HG02973 (cell line): ENCODE measurements at regions not wholly inside any gene's neighbourhood (a gene's known extent, or its start where the extent isn't known, plus 50 kb on each side); places are given as distances from the start of the nearest gene placed in this dataset.
"Not testable (repeated sequence)": the region's sequence is repeated elsewhere in the genome, so short reads cannot be mapped to it uniquely, and the experiment has no call there.

Experiments
- ATAC-seq: cut with Tn5 transposase; IDR thresholded peaks from one replicate; pipeline ENCODE4 v1.9.1; 2021; ENCODE audit warnings: moderate library complexity; ENCODE audit not compliant: unreplicated experiment

DNA sequence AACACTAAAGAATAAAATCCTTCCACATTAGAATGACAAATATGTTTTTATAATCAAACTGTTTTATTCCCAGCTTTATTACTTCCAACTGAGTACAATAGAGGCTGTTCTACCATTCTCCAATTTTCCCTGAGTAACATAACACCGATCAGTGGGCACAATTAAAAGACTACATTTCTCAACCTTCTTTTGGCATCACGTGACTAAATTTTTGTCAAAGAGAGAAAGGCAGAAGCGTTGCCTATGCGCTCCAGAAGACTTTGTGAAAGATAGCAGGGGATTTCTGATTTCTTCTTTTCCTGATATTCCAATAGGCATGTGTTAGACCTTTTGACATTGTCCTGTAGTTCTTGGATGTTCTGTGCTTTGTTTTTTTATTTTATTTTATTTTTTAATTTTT, 1705.6 kb upstream of the PCDH7 start:
- no peak for ATAC-seq

DNA sequence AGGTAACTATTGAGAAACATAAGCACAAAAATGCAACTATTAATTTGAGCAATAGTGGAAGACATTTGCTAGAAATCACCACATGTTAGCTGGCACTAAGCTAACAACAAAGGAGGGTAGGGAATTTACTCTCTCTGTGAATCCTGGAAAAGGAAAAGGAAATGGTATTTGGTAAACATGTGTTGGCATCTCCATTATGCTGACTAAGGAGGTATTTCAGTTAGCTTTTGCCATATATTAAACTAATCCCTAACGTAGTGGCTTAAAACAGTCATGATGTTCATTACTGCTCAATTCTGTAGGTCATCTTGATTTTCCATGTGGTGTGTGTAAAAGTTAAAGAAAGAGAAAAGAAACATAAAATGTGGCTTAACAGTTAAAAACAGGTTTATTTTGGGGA, 1686.5 kb upstream of the PCDH7 start:
- no peak for ATAC-seq

- ATAC-seq: no peak
Observed at GRCh38 chr4:29037501-29037900, 1682.7 kb upstream of the PCDH7 start.

- no peak for ATAC-seq
Observed at GRCh38 chr4:29043411-29043810, 1676.8 kb upstream of the PCDH7 start.

GRCh38 chr4:29046186-29046585, 1674.0 kb upstream of the PCDH7 start:
- ATAC-seq: no peak

- no peak for ATAC-seq
Observed at GRCh38 chr4:29046781-29047180, 1673.4 kb upstream of the PCDH7 start.

DNA sequence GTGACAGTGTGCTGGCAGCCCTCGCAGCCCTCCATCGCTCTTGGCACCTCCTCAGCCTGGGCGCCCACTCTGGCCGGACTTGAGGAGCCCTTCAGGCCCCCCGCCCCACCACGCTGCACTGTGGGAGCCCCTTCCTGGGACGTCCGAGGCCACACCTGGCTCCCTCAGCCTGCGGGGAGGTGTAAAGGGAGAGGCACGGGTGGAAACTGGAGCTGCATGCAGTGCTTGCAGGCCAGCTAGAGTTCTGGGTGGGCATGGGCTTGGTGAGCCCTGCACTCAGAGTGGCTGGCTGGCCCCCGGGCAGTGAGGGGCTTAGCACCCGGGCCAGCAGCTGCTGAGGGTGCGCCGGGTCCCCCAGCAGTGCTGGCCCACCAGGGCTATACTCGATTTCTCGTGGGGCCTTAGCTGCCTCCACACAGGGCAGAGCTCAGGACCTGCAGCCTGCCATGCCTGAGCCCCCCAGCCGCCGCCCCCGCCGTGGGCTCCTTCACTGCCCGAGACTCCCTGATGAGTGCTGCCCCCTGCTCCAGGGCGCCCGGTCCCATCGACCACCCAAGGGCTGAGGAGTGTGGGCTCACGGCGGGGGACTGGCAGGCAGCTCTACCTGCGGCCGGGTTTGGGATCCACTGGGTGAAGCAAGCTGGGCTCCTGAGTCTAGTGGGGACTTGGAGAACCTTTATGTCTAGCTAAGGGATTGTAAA, 1672.7 kb upstream of the PCDH7 start:
- no peak for ATAC-seq

DNA sequence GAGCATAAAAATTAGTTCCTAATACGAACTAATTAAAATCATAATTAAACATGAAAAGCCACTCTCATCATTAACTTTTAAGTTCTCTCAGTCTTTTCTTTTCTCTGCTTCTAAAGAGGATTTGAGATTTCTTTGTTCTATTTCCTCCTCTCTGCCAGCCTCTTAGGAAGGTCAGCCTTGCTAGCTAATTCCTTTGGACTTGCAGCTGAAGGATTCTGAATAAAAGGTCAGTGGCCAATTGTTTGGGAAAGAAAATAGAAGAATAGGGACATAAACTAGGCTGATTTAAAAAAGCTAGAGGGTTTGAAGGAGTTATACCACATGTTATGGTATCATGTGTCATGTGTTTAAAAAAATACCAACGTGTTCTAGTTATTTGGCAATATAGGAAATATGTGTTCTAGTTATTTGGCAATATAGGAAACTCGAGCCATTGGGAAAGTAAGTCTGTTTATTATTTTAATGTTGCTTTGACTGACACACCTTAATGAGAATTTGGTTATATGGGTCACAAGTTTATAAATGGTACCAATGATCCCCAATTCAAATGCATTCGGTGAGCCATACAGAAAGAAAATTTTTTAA, 1668.7 kb upstream of the PCDH7 start:
- ATAC-seq: no peak

DNA sequence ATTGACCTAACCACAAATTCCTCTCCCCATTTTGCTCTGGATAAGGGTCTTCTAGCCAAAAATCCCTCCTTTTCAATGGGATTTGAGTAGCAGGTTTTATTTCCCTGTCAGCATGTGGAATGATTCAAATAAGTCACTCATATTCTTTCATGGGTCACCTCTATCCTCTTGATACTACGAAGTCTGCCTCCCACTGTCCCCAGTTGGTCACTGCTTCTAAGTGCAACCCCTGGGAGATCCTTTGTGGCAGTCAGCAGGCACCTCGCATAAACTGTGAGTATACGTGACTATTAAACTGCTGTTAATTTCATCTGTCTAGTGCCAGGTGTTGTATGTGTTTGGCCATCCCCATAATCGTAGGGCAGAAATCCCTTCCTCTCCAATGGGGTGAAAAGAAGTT, 1667.9 kb upstream of the PCDH7 start:
- no peak for ATAC-seq

DNA sequence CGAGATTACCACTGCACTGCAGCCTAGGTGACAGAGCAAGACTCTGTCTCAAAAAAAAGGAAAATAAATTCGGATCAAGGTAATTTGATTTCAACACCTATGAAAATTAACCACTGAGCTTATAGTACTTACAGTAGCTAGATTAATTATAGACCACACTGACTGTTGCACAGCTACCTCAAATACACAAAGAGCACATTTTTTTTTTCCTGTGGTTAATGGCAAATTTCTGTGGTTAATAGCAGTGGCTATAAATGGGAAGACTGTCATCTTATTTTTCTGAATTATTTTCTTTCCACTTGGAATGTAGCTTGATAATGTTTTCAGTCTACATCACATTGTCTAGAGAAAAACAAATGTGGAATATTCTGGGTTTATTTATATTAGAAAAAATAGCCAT, 1661.6 kb upstream of the PCDH7 start:
- ATAC-seq: no peak

DNA sequence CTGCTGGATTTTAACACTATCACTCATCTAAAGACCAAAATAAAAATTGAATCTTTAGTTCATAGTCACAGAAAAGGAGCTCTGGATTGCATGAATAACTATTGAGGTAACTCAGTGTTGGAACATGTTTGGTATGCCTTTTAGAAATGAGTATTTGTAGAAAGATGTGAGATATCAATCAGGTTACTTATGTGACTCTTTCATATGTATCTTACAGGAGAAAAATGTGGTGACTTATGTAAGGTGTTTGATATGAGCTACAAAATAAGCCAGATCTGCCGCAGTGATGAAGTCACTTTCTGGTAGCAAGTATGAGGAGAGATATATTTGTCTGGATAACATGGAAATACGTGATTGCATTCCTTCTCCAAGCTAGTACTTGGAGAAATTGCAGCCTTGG, 1653.3 kb upstream of the PCDH7 start:
- ATAC-seq: no peak

DNA sequence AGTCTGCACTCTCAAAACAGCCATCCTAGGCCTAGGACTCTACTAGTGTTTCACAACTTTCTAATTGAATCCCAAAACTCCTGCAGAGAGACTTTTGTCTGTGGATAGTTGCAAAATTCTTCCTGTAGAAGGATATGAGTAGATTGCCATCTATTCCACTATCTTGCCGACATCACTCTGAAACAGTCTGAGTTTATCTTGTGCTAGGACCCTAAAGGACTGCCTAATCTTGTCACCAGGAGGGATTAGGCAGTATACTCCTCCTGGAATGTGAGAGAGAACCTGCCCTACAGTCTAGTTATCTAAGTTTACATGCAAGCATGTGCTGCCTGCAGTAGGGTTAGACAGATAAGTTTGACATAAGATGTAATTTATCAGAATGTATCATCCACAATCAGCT, 1646.6 kb upstream of the PCDH7 start:
- no peak for ATAC-seq

- no peak for ATAC-seq
Observed at GRCh38 chr4:29075366-29075765, 1644.8 kb upstream of the PCDH7 start.

DNA sequence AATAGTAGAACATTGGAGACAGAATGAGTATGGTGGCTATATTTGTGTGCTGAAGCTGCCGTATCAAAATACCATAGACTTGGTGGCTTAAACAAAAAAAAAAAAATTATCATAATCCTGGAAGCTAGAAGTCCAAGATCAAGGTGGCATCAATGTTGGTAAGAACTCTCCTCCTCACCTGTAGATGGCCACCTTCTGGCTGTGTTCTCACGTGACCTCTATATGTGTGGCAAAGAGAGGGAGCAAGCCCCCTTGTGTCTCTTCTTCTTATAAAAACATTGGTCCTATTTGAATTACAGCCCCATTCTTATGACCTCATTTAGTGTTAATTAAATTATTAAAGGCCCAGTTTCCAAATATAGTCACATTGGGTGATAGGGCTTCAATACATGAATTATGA, 1640.9 kb upstream of the PCDH7 start:
- no peak for ATAC-seq

DNA sequence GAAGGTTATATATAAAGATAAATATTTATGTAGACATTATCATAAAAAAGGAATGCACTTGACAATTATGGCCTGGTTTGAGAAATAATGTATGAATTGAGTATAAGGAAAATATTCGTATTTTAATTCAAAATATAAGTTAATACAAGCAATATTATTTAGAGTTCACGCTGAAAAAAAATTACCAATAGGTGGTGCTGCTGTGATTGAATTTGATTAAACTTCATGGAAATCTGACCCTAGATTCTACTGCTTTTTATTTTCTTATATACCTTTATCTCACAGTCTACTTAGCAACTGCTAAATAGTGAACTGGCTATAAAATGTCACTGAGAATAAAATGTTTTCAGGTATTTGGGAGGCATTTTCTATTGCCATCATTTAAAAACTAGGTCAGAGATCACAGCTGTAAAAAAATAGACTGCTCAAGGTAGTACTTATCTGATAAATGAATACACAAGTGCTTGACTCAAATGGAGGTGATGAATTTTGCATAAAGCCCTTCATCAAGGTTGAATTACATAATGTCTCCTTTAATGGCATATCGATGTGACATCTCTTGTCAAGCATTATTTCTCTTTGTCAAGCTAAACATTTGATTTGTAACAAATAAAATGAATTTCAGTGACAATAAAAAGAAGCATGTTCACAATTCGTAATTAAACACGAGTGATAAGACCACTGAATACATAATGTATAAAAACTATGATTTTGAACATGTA, 1638.8 kb upstream of the PCDH7 start:
- ATAC-seq: no peak

DNA sequence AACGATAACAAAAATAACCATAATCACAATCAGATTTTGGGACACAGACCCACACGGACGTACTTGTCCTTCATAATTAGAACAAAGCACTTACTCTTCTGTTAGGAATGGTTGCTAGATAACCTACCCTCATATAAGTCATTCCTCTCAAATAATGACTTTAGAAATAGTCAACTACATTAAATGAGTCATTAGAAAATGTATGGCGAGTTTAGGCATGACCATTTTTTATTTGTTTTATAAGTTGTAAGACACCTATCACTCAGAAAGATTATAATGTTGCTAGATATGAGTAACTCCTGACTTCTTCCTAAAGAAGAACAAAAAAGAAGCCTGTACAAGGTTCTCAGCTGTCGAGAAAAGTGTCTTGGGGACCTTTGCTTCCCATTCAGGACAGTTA, 1637.5 kb upstream of the PCDH7 start:
- ATAC-seq: no peak

DNA sequence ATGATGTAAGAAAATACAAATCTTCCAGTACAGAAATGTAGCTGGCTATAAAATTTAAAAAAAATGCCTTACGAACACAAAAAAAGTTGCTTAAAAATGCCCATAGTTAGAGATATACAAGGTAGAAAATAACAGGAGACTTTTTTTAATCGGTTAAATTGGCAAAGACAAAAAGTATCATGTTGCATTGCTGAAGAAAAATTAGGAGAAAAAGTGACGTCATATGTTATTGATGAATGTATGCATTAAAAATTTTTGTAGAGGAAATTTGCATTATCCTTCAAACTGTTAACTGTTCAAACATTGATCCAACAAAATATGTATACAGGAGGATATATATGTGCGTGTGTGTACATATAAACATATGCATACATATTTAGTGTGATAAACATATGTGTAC, 1634.4 kb upstream of the PCDH7 start:
- no peak for ATAC-seq

DNA sequence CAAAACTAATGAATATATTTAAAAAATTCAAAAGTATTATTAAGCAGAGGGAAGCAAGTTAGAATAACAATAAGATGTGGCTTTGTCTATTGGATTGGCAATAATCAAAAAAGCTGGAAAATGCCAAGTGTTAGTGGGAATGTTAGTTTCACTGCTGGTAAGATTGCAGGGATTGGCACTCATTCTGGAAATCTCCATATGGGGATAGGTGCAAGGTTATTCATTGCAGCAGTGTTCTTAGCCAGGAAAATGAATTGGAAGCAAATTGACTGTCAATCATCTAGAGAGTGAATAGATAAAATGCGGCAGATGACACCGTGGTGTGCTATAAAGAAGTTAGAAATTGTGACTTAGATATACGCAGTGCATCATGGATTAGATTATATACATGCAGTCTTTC, 1615.5 kb upstream of the PCDH7 start:
- no peak for ATAC-seq

GRCh38 chr4:29113960-29114359, 1606.2 kb upstream of the PCDH7 start:
- ATAC-seq: no peak

GRCh38 chr4:29117231-29117722, 1602.9 kb upstream of the PCDH7 start:
- not testable (repeated sequence) for ATAC-seq

GRCh38 chr4:29121586-29121985, 1598.6 kb upstream of the PCDH7 start:
- no peak for ATAC-seq

DNA sequence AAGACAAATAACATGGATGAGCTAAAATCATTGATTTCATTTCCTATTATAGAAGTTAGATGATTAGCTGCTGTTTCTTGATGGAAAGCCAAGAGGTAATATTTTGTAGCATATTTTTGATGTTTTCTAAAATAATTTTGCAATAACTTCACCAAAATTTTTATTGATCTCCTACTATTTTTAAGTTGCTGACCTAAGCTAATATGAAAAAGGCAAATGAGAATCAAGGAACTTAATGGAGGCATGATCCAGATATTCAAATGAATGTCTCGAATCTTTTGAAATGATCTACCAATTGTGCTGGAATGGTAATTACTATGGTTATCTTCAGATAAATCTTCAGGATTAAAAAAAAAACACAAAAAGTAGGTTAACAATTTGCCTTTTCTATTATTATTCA, 1591.4 kb upstream of the PCDH7 start:
- ATAC-seq: no peak
